COR-L47 (cell line): ENCODE measurements at regions not wholly inside any gene's neighbourhood (a gene's known extent, or its start where the extent isn't known, plus 50 kb on each side); places are given as distances from the start of the nearest gene placed in this dataset.

Experiments used
- DNase-seq: peaks from one replicate; lab custom pipeline; 2025; lab: John Stamatoyannopoulos, UW

DNA sequence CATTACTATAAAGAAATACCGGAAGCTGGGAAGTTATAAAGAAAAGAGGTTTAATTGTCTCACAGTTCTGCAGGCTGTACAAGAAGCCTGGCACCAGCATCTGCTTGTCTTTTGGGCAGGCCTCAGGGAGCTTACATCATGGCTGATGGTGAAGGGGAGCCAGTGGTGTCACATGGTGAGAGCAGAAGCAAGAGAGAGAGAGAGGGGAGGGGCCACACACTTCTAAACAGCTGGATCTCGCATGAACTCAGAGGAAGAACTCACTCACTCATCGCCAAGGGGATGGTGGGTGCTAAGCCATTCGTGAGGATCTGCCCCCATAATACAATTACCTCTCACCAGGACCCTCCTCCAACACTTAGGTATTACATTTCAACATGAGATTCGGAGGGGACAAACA is 51.8 kb upstream of the ANKRD34C start:
- DNase-seq, result no peak

DNA sequence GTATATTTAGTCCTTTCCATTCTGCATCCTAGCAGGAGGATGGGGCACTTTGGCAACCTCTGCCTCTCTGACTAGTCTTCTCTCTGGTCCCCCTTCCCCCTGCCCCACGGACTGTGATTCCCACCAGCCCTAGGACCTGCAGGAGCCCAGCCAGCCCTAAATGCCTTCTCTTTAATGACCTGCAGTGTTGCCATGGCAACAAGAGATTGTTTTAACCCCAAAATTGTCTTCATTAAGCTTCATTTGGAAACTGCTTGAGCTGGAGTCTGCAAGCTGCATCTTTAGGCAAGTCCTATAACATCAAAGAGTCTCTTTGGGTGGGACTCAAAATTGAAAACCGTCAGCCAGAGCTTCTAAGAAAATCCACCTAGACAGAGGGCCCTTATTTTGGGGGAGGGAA is 59.7 kb upstream of the ANKRD34C start:
- no peak for DNase-seq

DNA sequence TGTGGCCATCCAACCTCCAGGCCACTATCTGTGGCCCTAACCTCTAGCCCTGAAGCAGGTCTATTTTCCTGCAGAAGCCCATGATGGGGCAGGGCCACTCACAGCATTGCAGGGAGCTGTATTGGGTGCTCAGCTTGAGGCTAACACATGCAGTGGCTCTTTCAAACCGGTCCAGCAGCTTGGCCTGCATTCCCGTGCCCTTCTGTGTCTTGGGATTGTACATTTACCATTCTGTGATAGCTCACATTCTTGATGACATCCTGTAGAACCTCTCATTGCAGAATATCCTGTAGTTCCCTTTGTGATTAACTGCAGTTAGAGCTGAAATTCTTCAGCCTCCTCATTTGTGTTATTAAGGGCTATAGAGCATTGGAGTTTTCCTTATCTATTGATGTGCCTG is 60.8 kb upstream of the ANKRD34C start:
- DNase-seq, result no peak

DNA sequence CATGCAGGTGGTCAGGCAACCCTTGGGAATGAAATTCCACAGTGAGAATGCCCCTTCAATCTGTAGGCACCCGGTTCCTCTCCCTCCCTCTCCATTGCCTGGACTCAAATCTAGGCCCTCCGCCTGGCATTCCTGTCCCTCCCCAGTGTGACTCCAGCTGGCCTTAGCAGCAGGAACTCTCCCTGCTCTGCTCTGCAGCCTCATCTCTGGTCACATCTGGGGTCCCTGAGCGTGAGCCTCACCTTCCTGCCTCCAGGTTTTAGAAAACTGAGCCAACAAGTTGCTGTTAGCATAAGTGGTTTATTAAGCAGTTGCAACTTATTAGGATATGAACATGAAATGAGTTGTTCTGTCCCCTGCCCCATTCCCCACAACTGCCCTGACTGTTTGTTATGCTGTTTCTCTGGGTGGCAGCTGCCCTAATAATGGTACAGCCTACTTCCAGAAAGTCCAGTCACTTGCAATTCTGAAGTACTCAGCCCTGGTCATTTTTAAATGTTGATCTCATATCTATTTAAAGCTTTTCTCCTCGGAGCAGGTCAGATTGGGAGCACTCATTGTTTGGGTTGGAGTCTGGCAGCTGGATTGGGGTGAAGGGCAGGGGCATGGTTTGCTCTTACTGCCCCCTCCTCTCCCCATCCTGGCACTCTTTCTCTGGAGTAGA is 63.0 kb upstream of the ANKRD34C start:
- DNase-seq, result no peak

DNA sequence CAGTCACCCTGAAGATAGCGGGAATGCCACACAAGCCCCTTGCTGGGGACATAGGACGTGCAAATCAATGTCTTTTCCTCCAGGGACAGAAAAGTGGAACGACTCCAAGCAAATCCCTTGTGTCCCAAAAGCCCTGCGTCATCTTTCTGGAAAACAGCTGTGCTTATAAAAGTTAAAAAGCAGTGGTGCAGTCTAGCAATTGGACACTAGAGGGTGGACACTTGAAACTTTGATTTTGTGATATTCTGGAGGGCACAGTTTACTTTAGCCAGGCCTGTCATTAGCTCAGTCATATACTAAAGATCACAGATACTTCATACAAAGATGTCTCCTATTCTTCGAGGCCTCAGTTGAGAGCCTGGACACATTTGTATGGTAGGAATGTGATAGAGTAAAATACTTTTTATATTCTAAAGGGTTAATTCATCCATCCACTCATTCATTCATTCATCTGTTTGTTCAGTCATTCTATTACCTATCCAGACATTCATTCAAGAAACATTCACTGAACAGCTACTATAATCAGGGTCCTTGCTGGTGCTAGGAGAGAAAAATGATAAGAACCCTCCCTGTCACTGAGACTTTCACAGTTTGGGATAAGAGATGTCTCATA is 63.8 kb upstream of the ANKRD34C start:
- no peak for DNase-seq

DNA sequence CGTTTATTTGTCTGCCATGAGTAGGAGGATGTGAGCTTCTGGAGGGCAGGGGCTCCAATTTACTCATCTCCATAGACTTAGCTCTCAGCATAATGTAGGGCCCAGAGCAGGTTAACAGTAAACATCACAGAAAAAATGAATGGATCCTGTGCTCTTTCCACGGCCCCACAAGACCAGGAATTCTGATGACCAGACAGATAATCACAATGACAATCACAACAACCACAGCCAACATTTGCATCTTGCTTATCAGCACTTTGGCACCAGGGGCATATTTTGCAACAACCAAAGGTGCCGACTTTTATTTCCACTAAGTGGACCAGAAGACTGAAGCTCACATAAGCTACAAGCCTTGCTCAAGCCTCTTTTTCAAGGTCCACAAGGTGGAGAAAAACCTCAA is 68.9 kb upstream of the ANKRD34C start:
- no peak for DNase-seq

DNA sequence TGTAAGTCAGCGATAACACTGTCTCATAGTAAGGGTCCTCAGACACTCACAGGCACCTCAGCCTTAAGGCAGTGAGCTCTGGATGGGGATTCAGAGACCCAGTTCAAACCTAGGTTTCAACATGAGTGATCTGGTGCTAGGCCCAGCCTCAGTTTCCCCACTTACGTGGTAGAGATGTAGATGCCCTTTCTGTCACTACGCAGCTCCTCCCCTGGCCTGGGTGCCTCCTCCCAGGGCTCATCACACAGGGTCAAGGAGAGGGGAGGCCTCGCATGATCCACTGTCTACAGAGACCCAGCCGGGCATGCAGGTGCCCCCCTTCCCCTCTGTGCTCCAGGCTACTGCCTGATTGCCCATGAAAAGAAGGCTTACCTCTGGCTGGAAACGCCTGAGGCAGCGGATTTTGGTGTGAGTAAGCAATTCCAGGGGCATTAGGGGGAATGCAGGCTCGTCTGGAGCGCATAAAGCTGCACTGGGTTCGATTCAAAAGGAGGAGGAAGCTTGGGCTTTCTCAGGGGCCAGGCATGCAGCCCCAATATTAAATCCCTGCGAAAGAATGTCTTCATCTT is 69.8 kb upstream of the ANKRD34C start:
- no peak for DNase-seq

DNA sequence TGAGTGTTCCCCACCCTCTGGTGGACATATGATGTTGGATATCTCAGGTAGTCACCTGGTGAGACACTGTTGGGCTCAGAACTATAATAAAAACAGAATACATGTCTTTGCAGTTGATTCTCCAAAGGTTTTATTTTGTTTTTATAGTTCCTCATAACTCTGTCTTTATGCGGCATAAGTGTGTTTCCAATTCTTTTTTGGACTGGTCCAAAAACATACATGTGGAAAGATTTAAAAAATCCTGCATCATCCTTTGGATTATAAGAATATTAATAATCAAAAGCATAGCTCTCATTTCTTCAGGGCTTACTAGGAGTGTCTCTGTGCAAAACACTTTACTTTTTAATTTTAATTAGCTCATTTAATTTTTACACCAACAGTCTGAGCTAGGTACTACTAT is 71.0 kb upstream of the ANKRD34C start:
- no peak for DNase-seq

DNA sequence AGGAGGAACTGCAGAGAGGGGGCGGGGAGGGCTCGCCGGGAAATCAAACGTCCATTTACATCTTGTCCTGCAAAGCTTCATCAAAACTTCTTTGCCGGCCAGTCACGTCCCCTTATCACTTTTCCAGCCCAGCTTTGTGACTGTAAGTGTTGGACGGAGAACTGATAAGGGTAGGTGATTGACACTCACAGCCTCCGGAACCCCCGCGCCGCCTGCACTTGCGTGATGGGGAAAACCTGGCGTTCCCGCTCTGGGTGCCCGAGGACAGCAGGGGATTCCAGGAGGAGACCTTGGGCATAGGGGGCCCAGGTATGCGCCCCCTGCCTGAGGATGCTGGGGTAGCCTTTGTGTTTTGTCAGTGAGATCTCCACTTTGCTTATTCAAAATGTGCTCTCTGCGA is 72.8 kb upstream of the ANKRD34C start:
- no peak for DNase-seq

DNA sequence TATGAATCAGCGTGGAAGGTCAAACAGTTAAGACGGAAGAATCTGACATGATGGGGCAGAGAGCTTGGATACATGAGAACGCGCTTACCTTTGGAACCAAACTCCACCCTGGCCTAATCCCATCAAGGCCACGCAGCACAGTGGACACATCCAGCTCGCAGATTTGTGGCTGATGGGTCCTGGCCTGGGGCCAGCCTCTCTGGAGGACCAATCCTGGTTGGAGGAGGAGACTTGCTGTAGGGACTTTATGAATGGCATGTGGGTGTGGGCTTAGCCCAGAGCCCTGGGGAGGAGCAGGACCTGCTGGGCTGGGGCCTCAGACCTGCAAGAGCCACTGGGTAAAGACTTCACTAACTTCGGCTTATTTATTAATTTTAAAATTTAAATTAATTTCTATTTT is 73.4 kb upstream of the ANKRD34C start:
- no peak for DNase-seq

DNA sequence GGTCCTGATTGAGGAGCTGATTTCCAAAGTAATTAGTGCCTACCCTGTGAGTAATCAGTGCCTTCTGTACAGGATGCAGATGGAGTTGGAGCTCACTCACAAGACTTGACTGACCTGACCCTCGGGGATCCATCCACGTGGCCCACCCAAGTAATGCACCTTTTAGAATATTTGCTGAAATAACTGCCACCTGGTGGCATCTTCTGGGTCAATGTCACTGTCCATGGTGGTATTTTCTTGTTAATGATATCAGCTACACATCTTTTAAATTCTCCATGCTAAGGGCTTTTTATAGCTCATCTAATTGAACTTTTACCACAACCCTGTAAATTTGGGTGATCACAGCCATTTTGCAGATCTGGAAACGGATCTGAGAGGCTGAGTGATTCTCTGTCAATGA is 74.3 kb upstream of the ANKRD34C start:
- DNase-seq, result no peak

DNA sequence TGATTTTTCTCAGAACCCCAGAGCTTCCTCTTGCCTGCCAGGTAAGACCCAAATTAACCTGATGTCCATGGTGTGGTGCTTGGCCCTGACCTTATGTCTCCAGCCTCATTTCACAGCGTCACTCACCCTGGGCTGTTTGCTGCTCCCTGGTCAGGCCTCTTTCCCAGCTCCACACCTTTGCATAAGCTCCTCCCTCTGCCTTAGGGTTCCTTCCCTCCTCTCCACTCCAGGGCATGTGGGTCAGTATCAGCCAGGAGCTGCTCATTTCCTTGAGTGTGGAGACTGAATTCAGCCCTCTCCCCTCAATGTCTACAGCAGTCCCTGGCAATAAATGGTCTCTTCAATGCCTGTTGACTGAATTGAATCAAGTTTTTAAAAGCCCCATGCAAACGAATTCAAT is 75.6 kb upstream of the ANKRD34C start:
- DNase-seq, result no peak

DNA sequence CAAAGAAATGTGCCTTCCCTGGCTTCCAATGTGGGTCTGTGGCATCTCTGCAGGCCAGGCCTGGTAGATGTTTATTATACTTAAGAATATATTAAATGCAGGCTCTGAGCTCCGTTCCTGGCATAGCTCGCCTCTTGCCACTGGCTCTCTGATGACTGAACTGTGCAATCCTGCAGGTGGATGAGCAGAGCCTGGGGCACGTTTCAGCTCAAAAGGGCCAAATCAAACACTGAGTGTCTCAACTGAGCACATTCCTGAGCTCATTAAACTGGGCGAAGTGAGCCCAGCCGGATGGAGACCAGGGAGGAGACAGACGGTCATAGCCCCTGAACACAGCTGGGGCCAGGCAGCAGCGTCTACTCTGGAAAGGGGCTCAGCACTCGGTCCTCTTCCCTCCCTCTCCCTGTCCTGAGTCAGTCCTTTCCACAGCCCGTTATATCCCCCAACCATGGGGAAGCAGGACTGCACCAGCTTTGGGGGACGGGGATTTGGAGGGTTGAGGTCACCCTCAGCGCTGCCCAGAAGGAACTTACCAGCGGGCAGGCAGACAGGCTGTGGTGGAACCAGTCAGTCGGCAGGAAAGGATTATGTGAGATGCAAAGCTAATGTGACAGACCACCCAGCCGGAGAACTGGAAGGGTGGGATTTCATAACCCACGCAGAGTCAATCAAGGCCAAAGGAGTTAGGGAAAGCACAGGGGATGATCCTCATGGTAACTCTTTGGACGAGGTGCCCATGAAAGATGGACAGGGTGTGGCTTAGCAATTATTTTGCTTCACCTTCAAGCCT is 77.4 kb upstream of the ANKRD34C start:
- no peak for DNase-seq

DNA sequence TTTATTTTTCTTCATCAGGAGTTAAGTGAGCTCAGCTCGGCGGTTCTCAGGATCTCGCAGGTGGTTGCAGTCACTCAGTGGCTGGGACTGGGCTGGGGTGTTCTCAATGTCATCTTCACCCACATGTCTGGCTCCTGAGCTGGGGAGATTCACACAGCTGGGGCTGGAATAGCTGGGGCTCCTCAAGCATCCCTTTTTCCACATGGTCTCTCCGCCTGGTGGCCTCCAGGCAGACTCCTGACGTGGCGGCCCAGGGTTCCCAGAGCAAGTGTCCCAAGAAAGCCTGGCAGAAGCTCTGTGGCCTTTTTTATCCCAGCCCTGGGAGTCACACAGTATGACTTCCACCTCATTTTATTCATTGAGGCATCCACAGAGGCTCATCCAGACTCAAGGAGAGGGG is 84.1 kb upstream of the ANKRD34C start:
- DNase-seq, result no peak

DNA sequence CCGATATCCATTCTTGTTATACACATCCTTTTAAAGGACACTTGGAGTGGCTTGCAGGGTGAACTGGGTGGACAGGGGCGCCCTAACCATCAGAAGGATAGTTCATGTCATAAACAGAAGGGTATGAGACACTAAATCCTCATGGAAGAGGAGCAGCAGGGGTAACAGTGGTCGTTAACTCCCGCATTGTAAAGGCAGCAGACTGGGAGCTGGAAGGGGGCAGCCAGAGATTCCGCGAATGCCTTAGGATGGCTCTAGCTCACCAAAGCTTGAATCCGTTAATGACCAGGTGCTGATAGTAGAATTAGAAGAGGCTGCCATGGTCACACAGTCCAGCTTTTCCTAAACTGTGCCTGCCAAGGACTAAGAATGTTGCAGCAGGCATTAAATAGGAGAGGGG is 85.2 kb upstream of the ANKRD34C start:
- DNase-seq, result no peak

DNA sequence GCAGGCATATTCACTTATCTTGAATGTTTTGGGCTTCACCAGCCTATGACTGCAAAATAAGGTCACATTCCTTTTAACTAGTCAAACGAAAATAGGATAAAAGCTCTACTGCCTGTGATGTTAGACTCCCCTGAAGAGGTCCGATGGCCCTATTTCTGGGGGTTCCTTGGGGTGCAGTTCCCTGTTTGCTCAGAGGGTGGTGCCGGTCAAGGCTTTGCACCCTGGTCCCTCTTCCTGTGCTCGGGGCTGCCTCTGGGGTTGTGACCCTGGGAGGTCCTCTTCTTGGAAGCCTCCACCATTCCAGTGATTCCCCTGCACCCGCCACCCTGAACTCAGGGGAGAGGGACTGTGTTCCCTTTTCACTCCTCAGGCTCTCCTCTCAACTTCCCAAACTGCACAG is 86.7 kb upstream of the ANKRD34C start:
- DNase-seq, result no peak

DNA sequence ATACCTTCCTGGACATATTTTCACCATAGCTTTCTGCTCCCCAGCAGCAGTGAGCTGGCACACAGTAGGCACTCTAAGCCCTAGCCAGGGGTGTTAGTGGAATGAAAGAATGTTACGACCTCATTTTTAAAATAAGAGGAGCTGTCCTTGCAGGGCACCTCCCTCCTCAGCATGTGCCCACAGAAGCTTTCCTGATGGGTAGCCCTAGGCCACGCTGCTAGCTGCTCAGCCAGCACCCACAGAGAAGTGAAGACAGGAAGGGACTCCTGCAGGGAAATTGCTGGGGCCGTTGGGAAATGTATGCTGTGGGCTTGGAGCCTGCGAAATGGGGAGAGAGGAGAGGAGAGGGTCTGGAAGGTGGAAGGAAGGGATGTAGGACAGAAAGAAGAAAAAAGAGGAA is 87.3 kb upstream of the ANKRD34C start:
- no peak for DNase-seq

DNA sequence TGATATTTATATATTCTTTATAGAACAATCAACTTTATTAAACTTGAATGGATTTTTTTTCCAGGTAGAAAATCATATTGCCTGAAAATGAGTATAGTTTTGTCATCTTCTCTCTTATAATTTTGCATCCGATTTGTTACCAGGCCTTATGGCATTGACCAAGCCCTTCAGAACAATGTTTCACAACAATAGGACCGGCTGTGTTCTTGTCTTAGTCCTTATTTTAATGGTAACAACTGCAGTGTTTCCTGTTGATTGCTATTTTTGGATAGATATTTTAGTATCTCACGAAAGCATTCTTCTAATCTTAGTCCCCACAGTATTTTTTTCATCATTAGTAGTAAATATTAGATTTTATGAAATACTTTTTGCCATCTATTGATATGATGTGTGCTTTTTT is 88.1 kb upstream of the ANKRD34C start:
- DNase-seq, result no peak

DNA sequence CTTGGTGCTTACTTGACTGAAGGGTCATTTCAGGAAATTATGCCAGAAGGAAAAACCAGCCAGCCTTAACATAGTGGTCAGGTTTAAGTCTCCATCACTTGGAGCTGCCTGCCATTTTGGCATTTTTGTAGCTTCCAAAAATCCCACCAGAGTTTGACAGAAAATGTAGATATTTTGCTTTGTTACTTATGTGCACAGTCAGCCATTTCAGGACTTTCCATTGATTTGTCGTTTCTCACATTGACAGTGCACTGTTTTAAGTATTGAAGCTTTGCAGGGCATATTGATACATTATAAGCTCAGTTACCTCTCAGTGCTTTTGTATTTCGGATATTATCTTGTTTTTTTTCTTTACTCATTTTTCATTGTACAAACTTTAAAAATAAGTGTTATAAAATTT is 89.0 kb upstream of the ANKRD34C start:
- DNase-seq, result no peak

DNA sequence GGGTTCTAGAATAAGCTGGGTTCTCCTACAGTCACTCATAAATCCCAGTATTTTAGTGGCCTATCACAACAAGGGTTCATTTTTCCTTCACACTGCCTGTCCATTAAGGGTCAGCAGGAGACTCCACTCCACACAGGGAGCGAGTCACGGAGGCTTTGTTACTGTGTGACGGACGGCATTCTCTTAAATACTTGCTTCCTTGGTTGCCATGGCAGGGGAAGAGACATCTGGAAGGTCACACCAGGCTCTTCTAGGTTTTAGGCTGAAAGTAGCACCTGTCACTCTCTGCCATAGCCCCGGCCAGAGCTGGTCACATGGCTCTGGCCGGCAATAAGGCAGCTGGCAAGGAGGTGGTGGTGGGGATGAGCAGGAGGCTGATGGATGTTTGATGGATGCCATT is 89.4 kb upstream of the ANKRD34C start:
- DNase-seq, result no peak

DNA sequence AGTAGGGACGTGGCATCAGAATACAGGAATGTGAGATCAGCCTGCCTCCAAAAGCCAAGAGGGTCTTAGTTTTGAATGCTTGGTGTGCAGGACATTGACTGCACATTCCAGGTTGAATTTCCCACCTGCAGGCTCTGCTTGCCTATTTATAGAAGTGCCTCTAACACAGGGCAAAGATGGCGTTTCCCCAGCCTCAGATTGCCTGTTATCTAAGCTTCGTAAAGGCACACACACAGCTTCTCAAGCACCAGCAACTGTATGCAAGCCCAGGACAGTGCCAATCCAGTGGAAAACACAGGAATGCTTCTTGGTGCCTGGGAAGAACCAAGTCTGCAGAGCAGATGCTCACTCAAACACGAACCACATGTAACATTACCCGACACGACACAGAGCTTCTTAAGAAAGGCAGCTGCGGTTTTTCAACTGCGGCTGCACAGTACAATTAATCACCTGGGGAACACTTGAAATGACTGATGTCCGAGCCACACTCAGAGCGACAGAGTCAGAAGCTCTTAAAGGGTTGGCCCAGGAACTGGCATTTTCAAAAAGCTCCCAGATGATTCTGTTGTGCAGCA is 90.0 kb upstream of the ANKRD34C start:
- DNase-seq, result no peak

DNA sequence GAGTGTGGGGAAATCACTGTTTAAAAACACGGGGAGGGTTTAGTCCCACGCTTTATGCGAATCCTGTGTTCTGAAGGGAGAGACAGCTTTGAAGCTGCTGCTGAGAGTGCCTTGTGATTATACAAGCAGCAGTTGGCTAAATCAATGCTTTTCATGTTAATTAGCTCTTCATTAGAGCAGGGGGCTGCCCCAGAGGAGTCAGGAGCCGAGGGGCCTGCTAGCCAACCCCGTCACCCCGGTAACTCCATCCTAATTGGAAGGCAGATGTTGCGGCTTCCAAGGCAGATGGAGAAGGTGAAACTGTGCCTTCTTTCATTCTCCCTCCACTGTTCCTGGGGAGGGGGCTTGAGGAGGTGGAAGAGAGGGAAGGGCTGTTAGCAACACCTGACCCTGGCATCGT is 92.4 kb upstream of the ANKRD34C start:
- DNase-seq, result no peak

DNA sequence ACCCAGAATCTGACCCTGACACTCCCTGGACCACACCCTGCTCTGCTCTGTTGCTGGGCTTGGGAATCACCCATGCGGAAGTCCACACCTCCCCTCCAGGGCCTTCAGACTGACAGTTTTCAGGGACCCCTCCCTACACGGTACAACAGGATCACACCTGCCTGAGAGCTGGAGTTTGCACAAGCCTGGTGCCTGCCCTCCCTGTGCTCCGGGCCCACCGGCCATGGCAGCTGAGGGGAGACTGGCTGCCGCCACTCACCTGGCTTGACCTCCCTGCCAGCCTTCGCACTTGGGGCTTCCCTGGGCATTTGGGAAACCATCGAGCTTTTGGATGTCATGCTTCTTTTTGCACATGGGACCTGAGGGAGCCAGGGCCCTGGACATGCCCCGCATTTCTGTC is 95.9 kb upstream of the ANKRD34C start:
- DNase-seq, result no peak
